ENCODE measurements at regions not wholly inside any gene's neighbourhood (a gene's known extent, or its start where the extent isn't known, plus 50 kb on each side); places are given as distances from the start of the nearest gene placed in this dataset.
"Not testable (repeated sequence)": the region's sequence is repeated elsewhere in the genome, so short reads cannot be mapped to it uniquely, and the experiment has no call there.

DNA sequence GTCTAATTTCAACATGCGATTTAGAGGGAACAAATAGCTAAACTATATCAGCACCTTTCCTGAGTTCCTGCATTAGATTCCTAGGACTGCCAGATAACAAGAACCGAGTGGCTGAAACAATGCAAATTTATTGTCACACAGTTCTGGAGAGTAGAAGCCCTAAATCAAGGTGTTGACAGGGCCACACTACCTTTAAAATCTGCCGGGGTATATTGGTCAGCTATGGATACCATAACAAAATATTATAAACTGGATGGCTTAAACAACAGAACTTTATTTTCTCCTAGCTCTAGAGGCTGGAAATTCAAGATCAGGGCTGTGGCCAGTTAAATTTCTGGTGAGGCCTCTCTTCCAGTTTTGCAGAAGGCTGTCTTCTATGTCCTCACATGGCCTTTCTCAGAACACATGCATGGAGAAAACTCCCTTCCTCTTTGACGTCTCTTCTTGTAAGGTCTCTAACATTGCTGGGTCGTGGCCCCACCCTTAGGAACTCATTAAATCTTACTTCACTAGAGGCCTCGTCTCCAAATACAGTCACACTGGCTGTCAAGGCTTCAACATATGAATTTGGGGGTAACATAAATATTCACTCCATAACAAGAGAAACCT, 144.3 kb downstream of the FCRL5 start:
- DNase-seq = no peak

- no peak for DNase-seq
These were observed 144.9 kb downstream of the FCRL5 start for GRCh38 chr1:157407367-157407766.

DNA sequence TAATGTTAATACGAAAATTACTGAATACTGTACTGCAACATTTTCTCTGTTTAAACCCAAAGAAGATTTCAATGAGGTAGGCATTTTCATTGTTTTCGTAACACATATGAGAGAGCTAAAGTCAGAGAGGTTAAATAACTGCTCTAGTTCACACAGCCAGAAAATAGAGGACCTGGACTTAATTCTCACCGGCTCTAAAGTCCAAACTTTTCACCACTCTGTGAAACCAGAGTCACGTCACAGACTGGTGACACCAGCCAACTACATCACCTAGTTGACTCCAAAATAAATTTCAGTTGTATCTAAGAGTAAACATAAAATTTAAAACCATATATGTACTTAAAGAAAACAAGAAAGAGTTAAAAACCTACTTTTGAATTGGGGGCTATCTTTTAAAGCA, 146.7 kb downstream of the FCRL5 start:
- no peak for DNase-seq

DNA sequence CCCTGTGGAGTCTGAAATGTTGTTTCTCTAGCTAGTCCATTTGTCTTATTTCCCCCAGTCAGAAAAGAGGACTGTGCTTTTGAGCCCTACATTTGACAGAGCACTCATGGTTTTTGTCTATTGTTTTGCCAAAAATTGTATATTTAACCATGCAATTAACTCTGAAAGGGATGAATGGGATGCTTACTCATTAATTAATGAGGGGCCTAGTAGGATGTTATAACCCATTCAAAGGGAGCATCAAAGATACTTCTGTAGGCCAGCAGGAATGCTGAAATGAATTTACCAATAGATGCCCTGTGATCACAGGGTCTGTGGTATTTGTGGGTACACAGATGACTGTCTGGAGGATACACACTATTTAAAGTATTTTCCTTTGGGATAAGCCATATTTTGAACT, 147.7 kb downstream of the FCRL5 start:
- no peak for DNase-seq

DNA sequence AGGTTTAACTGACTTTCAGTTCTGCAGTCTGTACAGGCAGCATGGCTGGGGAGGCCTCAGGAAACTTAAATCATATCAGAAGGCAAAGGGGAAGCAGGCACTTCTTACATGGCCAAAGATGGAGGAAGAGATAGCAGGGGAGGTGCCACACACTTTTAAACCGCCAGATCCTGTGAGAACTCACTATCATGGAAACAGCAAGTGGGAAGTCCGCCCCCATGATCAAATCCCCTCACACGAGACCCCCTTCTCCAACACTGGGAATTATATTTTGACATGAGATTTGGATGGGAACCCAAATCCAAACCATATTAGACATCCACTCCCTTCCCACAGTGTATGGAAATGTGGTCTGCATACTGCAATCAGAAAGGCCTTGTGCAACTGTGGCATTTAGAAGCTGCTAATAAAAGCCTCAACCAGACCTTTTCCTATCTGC, 148.2 kb downstream of the FCRL5 start:
- no peak for DNase-seq

- no peak for DNase-seq
These were observed 148.7 kb downstream of the FCRL5 start for GRCh38 chr1:157403608-157404007.

- no peak for DNase-seq
These were observed 149.1 kb downstream of the FCRL5 start for GRCh38 chr1:157403203-157403602.

- no peak for DNase-seq
These were observed 151.5 kb downstream of the FCRL5 start for GRCh38 chr1:157400766-157401165.

- no peak for DNase-seq
These were observed 152.3 kb downstream of the FCRL5 start for GRCh38 chr1:157399984-157400382.

DNA sequence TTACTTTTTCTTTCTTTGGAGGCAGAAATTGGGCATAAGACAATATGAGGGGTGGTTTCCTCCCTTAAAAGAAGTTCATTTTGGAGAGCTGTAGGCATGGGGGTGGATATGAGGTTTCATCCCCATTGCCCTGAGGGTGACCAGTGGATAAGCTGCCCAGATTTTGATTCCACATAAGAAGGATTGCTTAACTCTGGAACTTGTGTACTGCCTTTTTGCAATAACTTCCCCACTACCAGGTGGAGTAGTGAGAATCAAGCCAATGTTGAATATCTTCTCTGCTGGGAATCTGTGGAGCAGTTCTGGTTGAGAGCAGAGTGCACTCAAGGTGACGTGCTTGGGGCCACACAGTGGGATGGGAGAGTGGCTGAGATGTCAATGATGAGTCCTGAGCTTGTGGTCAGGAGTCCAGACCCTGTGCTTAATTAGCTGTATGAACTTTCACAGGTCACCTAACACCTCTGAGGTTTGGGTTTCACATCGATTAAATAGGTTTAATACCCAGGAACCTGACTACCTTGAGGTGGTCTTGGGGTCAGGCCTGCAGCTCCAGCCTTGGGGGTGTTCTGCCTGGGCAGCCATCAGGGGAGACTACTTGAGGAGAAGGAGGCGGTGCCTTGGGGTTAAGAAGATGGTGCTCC, 152.9 kb downstream of the FCRL5 start:
- DNase-seq = no peak

- DNase-seq = no peak
These were observed 161.7 kb downstream of the FCRL5 start for GRCh38 chr1:157390651-157391050.

DNA sequence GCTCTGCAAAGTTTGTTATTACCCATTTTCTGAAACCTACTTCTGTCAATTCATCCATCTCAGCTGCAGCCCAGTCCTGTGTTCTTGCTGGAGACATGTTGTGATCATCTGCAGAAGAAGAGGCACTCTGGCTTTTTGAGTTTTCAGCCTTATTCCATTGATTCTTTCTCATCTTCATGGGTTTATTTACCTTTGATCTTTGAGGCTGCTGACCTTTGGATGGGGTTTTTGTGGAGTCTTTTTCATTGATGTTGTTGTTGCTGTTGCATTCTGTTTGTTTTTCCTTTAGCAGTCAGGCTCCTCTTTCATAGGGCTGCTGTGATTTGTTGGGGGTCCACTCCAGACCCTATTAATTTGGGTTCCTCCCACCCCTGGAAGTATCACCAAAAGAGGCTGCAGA, 164.3 kb downstream of the FCRL5 start:
- no peak for DNase-seq

GRCh38 chr1:157384258-157384657, 168.1 kb downstream of the FCRL5 start:
- no peak for DNase-seq

DNA sequence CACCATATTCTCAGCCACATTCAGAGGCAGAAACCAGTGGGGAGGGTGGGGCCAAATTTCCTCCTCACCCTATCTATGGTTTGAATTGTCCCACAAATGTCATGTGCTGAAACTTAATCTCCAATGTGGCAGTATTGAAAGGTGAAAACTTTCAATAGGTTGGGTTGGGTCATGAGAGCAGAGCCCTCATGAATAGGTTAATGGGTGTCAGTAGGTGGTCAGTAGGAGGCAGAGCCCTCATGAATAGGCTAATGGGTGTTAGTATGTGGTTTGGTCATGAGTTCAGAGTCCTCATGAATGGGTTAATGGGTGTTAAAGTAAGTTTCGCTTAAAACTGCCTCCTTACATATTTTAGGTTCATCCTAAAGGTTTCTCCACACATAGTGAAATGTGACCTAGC, 170.0 kb downstream of the FCRL5 start:
- DNase-seq = no peak

- no peak for DNase-seq
These were observed 171.8 kb downstream of the FCRL5 start for GRCh38 chr1:157380523-157380922.

GRCh38 chr1:157377280-157377713, 175.0 kb downstream of the FCRL5 start:
- not testable (repeated sequence) for DNase-seq

- DNase-seq = no peak
These were observed 175.6 kb downstream of the FCRL5 start for GRCh38 chr1:157376681-157377080.

GRCh38 chr1:157372311-157372710, 180.0 kb downstream of the FCRL5 start:
- not testable (repeated sequence) for DNase-seq

DNA sequence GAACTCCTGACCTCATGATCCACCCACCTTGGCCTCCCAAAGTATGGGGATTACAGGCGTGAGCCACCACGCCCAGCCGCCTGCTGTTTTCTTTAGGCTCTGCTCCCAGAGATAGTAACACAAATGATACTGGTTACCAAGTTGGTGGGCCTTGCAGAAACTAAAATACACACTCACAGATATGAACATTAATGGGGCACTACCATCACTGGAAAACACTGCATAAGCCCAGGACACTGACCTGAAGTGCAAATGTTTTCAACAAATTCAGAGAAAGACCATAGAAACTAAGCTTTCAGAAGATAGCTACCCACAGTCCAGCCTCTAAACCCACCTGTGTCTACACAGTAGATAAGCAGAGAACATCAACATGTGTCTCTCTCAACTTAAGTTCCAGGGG, 180.5 kb downstream of the FCRL5 start:
- no peak for DNase-seq

- DNase-seq = no peak
These were observed 181.1 kb downstream of the FCRL5 start for GRCh38 chr1:157371221-157371620.

DNA sequence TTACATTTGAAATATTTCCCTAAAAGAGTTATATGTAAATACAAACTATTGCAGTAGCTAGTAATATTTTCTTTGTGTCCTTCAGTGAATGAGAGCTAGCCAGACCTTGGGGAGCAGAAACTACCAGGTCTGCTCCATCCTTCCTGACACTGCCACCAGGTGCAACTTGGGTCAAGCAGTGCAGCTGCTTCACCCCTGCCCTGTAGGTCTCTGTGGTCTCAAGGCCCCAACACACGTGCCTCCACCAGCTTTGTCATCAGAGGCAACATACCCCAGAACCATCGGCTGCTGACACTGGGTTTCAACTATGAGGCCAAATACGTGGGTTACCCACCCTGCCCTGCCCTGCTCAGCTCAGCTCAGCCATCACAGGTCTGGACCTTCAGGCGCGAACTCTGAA, 181.6 kb downstream of the FCRL5 start:
- DNase-seq = no peak

DNA sequence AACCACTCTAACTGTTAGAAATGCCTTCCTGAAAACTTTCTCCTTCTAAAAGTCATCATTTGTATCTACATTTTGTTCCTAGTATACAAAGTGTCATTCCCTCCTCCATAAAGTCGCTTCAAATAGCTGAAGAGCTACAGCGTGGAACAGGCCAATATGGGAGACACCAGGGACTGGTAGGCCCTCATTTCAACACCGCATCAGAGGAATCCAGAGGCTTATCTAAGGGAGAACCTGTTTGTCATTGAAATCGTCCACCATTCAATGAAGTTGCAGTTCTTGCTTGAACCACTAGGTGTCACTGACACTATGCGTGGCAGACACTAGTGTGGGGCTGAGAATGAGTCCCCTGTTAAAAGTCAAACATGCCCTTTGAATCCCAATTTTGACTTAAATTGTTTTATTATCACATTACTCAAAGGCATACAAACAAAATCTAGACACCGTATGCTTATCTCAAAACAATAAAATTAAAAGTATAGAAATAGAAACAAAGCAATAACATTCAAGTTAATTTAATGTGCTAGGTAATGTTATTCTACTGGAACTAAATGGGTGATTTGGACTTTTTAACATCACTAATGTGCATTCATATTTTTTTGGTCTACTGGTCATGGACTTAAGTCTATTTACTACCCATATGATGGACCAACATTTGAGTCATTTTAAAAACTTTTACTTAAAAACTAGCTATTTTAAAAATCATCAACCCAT, 182.3 kb downstream of the FCRL5 start:
- no peak for DNase-seq

DNA sequence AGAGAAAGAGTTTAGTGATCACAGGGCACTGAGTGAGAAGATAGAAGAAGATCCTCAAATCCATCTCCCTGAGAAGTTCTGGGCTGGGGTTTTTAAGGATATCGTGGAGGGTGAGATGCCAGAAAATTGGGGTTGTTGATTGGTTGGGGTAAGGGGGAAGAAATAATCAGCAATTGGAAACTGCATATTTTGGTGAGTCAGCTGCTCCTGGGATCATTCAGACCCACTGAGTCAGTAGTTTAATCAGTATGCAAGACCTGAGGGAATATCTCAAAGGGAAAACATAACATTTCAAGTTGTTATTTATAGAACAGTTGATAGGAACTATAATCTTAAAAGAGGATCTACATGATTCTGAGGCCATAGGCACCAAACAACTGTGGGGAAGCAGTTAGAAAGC, 183.4 kb downstream of the FCRL5 start:
- not testable (repeated sequence) for DNase-seq

DNA sequence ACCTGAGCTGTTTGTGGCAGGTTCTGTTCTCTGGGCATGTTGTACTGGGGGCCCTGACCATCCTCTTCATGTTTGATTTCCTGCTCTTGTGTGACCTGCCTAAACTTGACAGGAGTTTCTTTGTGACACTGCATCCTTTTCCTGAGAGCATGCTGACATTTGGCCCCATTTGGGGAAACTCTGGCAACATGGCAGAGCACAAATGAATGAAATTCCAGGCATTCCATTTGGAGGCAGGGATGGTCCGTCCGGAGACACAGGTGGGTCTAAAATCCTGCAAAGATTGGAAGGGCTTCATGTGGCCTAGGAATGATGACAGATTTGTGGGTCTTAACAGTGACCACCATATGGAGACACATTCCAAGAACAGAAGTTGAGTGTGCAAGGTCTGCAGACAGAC, 184.0 kb downstream of the FCRL5 start:
- DNase-seq = no peak
